RWPE1 (cell line): ENCODE measurements at regions not wholly inside any gene's neighbourhood (a gene's known extent, or its start where the extent isn't known, plus 50 kb on each side); places are given as distances from the start of the nearest gene placed in this dataset.

Source experiments
- CTCF ChIA-PET: fragments of 350-600 bp; sonication (Branson Sonifier 250); formaldehyde crosslinking; extraction: SDS; loops from one replicate; lab custom pipeline; 2021; lab: Yijun Ruan, JAX
- POLR2A ChIA-PET: fragments of 400-600 bp; formaldehyde crosslinking; extraction: SDS; loops from one replicate; lab custom pipeline; 2020; ENCODE audit warnings: antibody characterized with exemption; ENCODE audit not compliant: low non-redundant PET; lab: Yijun Ruan, JAX
- DNase-seq: peaks from one replicate; pipeline ENCODE4 v3.0.0; 2012; ENCODE audit warnings: low spot score
- H3K27ac ChIP-seq: fragments of 450-650 bp; 2 replicates; pipeline ENCODE4 v1.5.1; 2017
- TF ChIP-seq, protein P1 (sequence below): fragments of 450-650 bp; conservative IDR thresholded peaks from 2 replicates; pipeline ENCODE4 v1.5.1; 2017; ENCODE audit warnings: low read depth, mild to moderate bottlenecking

DNA sequence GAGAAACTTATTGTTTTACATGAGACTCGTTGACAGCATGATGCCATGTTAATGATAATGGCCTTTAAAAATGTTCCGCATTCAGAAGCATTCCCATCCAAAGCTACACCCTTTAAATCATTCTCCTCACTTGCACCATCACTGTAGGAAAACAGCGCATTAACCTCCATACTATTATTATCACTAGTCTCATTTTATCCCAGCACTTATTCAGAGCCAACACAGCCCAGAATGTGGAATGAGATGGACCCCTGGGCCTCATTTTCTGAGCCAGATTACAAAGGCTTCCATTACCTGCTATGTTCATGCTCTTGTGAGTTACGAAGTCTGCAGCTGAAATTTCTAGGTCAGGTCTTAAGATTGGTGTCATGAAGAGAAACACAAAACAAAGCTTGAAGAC is 159.4 kb downstream of the HS3ST3A1 start:
- TF ChIP-seq, protein P1, sequence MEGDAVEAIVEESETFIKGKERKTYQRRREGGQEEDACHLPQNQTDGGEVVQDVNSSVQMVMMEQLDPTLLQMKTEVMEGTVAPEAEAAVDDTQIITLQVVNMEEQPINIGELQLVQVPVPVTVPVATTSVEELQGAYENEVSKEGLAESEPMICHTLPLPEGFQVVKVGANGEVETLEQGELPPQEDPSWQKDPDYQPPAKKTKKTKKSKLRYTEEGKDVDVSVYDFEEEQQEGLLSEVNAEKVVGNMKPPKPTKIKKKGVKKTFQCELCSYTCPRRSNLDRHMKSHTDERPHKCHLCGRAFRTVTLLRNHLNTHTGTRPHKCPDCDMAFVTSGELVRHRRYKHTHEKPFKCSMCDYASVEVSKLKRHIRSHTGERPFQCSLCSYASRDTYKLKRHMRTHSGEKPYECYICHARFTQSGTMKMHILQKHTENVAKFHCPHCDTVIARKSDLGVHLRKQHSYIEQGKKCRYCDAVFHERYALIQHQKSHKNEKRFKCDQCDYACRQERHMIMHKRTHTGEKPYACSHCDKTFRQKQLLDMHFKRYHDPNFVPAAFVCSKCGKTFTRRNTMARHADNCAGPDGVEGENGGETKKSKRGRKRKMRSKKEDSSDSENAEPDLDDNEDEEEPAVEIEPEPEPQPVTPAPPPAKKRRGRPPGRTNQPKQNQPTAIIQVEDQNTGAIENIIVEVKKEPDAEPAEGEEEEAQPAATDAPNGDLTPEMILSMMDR, result no peak

DNA sequence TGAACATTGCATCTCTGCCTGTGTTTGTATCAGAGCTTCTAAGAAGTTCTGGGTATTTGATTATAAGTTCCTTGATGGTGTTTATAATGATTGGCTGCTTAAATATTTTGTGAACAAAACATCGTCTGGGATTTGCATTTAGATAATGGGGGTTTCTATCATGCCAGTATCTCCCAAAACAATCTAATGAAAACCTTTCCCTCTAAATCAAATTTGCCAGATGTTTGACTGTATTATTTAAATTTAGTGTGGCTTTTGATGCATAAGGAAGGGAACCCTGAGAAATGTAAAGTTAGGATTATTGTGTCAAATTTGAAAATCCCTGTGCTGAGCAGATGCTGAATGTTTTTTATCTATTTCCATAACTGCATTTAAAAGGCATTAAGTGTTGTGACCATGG is 159.9 kb downstream of the HS3ST3A1 start:
- ChIA-PET CTCF (interaction anchor here (0.5 to 0.7 kb wide), 2 partner anchors 11 to 75 kb away, joined by 3 read pairs; no protein-coding TSS in a partner anchor), POLR2A (no interaction called here)
- TF ChIP-seq, protein P1, result no peak
- H3K27ac ChIP-seq, result no peak overlapping the region
- DNase-seq, result no peak

More for the DNA sequence above, 159.4 kb downstream of the HS3ST3A1 start:
- H3K27ac ChIP-seq, result no peak overlapping the region
- DNase-seq, result no peak
- ChIA-PET POLR2A (no interaction called here), CTCF (interaction anchor here (0.7 kb wide), 1 partner anchor 75 kb away, joined by 3 read pairs; no protein-coding TSS in a partner anchor)

DNA sequence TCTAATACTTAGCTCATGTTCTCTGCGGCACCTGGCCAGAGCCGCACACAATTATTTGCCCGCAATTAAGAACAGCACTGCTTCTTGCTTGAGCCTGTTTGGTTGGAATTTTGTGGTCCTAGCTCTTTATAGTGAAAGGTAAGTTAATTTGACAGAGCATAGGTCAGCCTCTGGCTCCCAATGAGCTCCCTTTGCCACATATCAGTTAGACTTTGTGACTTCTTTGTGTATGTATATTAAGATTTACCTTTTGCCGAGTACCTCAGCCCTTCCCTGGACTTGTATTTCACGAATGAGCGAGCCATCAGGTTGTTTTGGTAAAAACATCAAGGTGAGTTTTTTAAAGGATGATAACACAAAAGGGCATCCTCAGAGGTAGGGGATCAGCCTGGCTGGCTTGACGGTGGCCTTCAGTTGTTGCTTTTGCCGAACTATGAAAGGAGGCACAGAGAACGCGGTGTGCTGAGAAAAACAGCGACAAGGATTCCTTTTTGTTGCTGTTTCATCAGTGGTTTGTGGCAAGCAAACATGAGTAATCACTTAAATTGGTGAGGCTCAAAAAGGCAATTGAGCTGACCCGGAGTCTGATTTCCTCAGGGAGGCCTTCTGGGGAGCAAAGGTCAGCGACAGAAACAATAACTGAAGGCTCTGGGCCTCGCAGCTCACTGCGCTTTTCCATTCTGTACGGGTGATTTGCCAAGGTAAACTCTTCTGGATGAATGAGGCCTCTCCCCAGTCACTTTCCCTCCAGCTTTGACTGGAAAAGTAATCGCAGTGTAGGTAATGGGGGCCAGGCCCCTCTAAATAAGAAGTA is 163.6 kb downstream of the HS3ST3A1 start:
- TF ChIP-seq, protein P1, result no peak
- ChIA-PET CTCF (interaction anchor here (0.7 kb wide), 1 partner anchor 22 kb away, joined by 3 read pairs; no protein-coding TSS in a partner anchor), POLR2A (no interaction called here)
- no peak overlapping the region for H3K27ac ChIP-seq
- DNase-seq, result no peak

DNA sequence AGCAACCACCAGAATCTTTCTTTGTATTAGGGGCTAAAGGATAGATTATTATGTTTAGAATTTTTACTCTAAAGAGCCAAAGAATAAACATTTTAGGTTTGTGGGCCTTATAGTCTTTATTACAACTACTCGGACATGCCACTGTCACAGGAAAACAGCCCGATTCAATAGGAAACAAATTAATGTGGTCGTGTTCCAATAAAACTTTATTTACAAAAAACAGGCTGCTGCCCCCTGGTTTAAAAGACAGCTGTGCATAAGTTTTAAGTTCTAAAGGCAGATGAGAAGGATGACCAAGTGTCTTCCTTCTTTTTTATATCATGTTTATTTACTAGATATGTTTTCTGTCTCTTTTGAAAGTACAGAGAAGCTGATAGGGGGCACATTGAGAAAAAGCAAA is 166.5 kb downstream of the HS3ST3A1 start:
- no peak overlapping the region for H3K27ac ChIP-seq
- POLR2A ChIA-PET, result no interaction called here
- TF ChIP-seq, protein P1, result no peak
- no peak for DNase-seq
- CTCF ChIA-PET, result no interaction called here

DNA sequence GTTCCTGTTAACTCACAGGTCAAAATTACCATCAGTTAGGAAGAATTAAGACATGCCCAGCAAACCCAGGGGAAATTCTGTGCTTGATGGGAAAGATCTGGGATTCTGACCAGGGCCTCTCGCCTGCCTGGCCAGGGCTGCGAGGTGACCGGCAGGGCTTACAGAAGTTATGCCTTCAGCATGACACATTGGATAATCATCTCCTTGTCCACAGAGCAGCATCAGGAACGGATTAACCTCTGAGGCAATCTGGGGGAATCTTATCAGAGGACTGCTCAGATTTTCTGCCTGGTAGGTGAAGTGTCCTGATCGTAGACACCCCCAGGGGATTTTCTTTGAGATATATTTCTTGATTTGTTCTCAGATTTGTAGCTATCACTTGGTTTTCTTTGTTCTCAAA is 172.5 kb downstream of the HS3ST3A1 start:
- TF ChIP-seq, protein P1, result no peak
- DNase-seq, result no peak
- POLR2A ChIA-PET, result no interaction called here
- no peak overlapping the region for H3K27ac ChIP-seq
- CTCF ChIA-PET, result interaction anchor here (0.7 kb wide), 1 partner anchor 1286 kb away, joined by 4 read pairs; no protein-coding TSS in a partner anchor

DNA sequence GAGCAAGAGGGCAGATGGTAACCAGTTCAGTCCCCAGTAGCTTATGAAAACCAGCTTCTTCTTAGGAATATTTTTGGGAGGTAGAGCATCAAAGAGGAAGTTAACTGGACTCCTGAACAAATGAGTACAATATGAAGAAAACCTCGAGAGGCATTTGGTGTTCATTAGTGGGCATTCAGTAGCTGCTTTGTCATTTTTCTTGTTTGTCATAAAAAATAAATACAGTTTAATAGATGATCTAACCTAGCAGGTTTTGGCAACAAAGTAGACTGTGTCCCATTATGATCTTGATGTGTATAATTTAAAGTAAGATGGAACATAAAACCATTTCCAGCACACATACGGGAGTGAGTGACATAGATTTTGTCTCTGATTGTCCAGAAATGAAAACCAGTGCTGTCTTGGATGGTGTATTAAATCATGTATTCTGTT is 173.1 kb downstream of the HS3ST3A1 start:
- TF ChIP-seq, protein P1, result no peak
- H3K27ac ChIP-seq, result no peak overlapping the region
- DNase-seq, result no peak
- ChIA-PET POLR2A (no interaction called here), CTCF (interaction anchor here (0.7 kb wide), 1 partner anchor 1286 kb away, joined by 4 read pairs; no protein-coding TSS in a partner anchor)
